Cardiac muscle cell (in vitro differentiated cells and primary cell): ENCODE measurements at regions not wholly inside any gene's neighbourhood (a gene's known extent, or its start where the extent isn't known, plus 50 kb on each side); places are given as distances from the start of the nearest gene placed in this dataset.
"Not testable (repeated sequence)": the region's sequence is repeated elsewhere in the genome, so short reads cannot be mapped to it uniquely, and the experiment has no call there.

Experiments used
- DNase-seq, 2 donors: peaks; one replicate each; pipeline versions ENCODE4 v3.0.0 to v3.0.0-alpha.2; 2010 to 2017; ENCODE audit warnings: low read depth in 1 of 2, low spot score in 1 of 2
- H3K27ac ChIP-seq: fragments of 200-600 bp; sonication (generic); 2 replicates; pipeline ENCODE4 v1.5.1; 2016
- H3K27me3 ChIP-seq: fragments of 200-600 bp; sonication (generic); 2 replicates; pipeline ENCODE4 v1.6.0; 2016; ENCODE audit warnings: control low read depth
- H3K36me3 ChIP-seq: fragments of 200-600 bp; sonication (generic); 2 replicates; pipeline ENCODE4 v1.5.1; 2016; ENCODE audit warnings: control low read depth
- H3K4me1 ChIP-seq: fragments of 200-600 bp; sonication (generic); 2 replicates; pipeline ENCODE4 v1.8.1; 2017; ENCODE audit warnings: low read depth, mild to moderate bottlenecking, mixed run types
- H3K4me3 ChIP-seq: fragments of 200-600 bp; sonication (generic); 2 replicates; pipeline ENCODE4 v1.5.1; 2016; ENCODE audit warnings: mild to moderate bottlenecking
- H3K9me3 ChIP-seq: fragments of 200-600 bp; sonication (generic); 2 replicates; pipeline ENCODE4 v1.5.1; 2017; ENCODE audit warnings: low read depth, mild to moderate bottlenecking, control low read depth
- TF ChIP-seq, protein P1 (sequence below): IDR thresholded peaks from 2 replicates; pipeline ENCODE4 v1.5.1; 2012; ENCODE audit warnings: low read depth, mild to moderate bottlenecking, low read length

DNA sequence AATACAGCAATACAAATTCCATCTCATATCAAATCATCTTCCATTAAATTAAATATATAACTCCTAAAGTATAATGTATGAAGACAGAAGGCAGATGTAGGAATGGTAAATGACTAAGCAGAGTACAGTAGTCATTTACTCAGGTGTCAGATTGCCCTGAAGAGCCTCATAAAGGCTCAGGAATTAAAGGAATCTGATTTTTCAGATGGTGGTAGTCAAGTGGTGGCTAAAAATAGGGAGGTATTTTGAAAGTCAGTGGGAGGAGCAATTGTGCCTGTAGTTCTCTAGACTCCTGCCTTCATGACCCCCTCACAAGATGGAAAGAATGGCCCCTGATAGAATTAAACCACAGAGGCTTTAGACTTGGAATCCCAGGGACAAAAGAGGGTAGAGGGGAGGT lies 142.7 kb upstream of the SYNPR start:
- Histone ChIP-seq H3K27ac (peak overlapping the region; percentile 98), H3K27me3 (no peaks in the 10 kb centered on the region), H3K4me3 (no peak overlapping the region), H3K4me1 (peaks cover 17% of the 10 kb centered on the region), H3K36me3 (no peaks in the 10 kb centered on the region), H3K9me3 (no peaks in the 10 kb centered on the region)
- peak in 1 of 2 donors; percentile 83 for DNase-seq
- TF ChIP-seq, protein P1, sequence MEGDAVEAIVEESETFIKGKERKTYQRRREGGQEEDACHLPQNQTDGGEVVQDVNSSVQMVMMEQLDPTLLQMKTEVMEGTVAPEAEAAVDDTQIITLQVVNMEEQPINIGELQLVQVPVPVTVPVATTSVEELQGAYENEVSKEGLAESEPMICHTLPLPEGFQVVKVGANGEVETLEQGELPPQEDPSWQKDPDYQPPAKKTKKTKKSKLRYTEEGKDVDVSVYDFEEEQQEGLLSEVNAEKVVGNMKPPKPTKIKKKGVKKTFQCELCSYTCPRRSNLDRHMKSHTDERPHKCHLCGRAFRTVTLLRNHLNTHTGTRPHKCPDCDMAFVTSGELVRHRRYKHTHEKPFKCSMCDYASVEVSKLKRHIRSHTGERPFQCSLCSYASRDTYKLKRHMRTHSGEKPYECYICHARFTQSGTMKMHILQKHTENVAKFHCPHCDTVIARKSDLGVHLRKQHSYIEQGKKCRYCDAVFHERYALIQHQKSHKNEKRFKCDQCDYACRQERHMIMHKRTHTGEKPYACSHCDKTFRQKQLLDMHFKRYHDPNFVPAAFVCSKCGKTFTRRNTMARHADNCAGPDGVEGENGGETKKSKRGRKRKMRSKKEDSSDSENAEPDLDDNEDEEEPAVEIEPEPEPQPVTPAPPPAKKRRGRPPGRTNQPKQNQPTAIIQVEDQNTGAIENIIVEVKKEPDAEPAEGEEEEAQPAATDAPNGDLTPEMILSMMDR: no peak

DNA sequence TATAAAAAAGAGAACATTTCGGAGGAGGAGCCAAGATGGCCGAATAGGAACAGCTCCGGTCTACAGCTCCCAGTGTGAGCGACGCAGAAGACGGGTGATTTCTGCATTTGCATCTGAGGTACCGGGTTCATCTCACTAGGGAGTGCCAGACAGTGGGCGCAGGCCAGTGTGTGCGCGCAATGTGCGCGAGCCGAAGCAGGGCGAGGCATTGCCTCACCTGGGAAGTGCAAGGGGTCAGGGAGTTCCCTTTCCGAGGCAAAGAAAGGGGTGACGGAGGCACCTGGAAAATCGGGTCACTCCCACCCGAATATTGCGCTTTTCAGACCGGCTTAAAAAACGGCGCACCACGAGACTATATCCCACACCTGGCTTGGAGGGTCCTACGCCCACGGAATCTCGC lies 141.9 kb upstream of the SYNPR start:
- DNase-seq, H3K9me3 ChIP-seq, H3K36me3 ChIP-seq, H3K27me3 ChIP-seq, H3K4me3 ChIP-seq: not testable (repeated sequence)
- peaks cover 17% of the 10 kb centered on the region for H3K4me1 ChIP-seq
- H3K27ac ChIP-seq: peak overlapping the region; percentile 98

DNA sequence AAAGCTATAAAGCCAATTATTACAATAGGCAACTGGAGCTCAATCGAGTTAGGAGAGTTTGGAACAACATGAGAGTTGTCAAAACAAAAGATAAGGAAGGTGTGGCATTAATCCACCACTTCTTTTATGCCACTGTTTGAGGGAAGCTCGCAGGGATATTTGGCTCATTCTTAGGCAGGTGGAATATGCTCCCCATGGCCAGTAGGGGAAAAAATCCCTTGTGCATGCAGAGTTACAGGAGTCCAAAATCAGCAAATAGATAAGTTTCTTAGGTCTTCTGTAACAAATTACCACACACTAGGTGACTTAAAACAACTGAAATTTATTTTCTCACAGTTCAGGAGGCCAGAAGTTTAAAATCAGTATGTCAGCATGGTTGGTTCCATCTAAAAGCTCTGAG lies 135.4 kb upstream of the SYNPR start:
- TF ChIP-seq, protein P1: no peak
- no peak overlapping the region for H3K27ac ChIP-seq
- no peaks in the 10 kb centered on the region for H3K36me3 ChIP-seq
- H3K9me3 ChIP-seq: no peaks in the 10 kb centered on the region
- no peaks in the 10 kb centered on the region for H3K27me3 ChIP-seq
- H3K4me1 ChIP-seq: peaks cover 11% of the 10 kb centered on the region
- H3K4me3 ChIP-seq: no peak overlapping the region
- DNase-seq: no peak

DNA sequence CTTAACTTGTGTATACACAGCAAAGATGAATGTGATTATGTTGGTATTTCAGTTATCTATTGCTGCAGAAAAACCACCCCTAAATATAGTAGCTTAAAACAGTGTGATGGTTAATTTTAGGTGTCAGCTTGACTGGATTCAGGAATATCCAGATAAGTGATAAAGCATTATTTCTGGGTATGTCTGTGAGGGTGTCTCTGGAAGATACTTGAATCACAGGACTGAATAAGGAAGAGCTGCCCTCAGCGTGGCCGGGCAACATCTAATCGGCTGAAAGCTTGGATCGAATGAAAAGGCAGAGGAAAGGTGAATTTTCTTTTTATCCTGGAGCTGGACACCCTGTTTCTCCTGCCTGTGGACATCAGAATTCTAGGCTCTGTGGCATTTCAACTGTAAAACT lies 132.0 kb upstream of the SYNPR start:
- H3K9me3 ChIP-seq: no peaks in the 10 kb centered on the region
- TF ChIP-seq, protein P1: no peak
- H3K4me3 ChIP-seq: no peak overlapping the region
- peaks cover 26% of the 10 kb centered on the region for H3K4me1 ChIP-seq
- H3K27me3 ChIP-seq: no peaks in the 10 kb centered on the region
- H3K27ac ChIP-seq: peak overlapping the region; percentile 3
- H3K36me3 ChIP-seq: no peaks in the 10 kb centered on the region
- no peak for DNase-seq

DNA sequence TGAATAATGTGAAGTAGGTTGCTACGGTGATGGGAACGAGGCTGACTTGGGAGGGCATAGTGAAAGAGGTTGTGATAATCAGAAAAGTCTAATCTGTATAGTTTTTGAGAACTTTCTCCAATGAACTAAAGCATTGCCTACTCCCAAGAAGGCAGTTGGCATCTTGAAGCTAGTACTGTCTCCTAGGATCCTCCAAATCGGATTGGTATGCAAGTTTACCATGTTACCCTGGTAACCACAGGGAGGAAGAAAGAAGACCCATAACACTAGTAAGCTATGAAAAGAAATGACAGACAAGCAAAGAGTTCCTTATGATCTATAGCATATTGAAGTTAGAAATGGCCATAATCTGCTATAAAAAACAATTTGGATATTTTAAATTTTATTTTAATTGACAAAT lies 127.2 kb upstream of the SYNPR start:
- TF ChIP-seq, protein P1: no peak
- DNase-seq: no peak

DNA sequence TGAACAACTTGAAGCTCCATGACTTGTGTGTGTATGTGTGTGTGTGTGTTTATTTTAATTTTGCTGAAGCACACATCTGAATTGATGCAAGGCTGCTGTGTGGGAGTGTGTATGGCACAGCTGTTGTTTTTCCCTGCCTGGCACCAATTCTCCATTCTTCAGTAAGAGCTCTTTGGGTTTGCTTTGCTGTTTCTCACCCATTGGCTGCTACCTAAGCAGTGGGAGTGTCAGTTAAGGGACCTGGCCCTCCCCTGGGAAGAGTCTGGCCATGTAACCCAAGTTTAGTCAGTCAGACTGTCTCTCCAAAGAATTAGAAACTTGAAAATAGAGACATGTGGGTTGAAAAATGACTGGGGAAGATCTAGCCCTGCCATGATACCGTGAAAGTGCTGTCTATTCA lies 126.2 kb upstream of the SYNPR start:
- Histone ChIP-seq H3K27me3 (no peaks in the 10 kb centered on the region), H3K4me1 (peaks cover 15% of the 10 kb centered on the region), H3K9me3 (no peaks in the 10 kb centered on the region), H3K36me3 (no peaks in the 10 kb centered on the region), H3K27ac (no peak overlapping the region), H3K4me3 (no peak overlapping the region)
- no peak for DNase-seq
- TF ChIP-seq, protein P1: no peak

More for the DNA sequence above, 127.2 kb upstream of the SYNPR start:
- H3K27me3 ChIP-seq: no peaks in the 10 kb centered on the region
- no peaks in the 10 kb centered on the region for H3K36me3 ChIP-seq
- H3K4me1 ChIP-seq: peaks cover 19% of the 10 kb centered on the region
- H3K4me3 ChIP-seq: no peak overlapping the region
- no peak overlapping the region for H3K27ac ChIP-seq
- H3K9me3 ChIP-seq: no peaks in the 10 kb centered on the region
